HG02981 (cell line): ENCODE measurements at regions not wholly inside any gene's neighbourhood (a gene's known extent, or its start where the extent isn't known, plus 50 kb on each side); places are given as distances from the start of the nearest gene placed in this dataset.
"Not testable (repeated sequence)": the region's sequence is repeated elsewhere in the genome, so short reads cannot be mapped to it uniquely, and the experiment has no call there.

Experiments used
- ATAC-seq: cut with Tn5 transposase; IDR thresholded peaks from one replicate; pipeline ENCODE4 v1.9.1; 2021; ENCODE audit warnings: mild to moderate bottlenecking, moderate library complexity; ENCODE audit not compliant: unreplicated experiment

- not testable (repeated sequence) for ATAC-seq
These were observed 109.8 kb downstream of the RNASET2 start for GRCh38 chr6:166846446-166847142.

- no peak for ATAC-seq
These were observed 113.7 kb downstream of the RNASET2 start for GRCh38 chr6:166842607-166843006.

- no peak for ATAC-seq
These were observed 115.1 kb downstream of the RNASET2 start for GRCh38 chr6:166841216-166841615.

GRCh38 chr6:166839569-166839968 is 116.8 kb downstream of the RNASET2 start:
- no peak for ATAC-seq

GRCh38 chr6:166838987-166839386 is 117.4 kb downstream of the RNASET2 start:
- ATAC-seq, result no peak

GRCh38 chr6:166836785-166837718 is 119.3 kb downstream of the RNASET2 start:
- ATAC-seq, result no peak

- no peak for ATAC-seq
These were observed 122.3 kb downstream of the RNASET2 start for GRCh38 chr6:166834049-166834448.

- peak; percentile 25 for ATAC-seq
These were observed 125.4 kb downstream of the RNASET2 start for GRCh38 chr6:166830891-166831363.

GRCh38 chr6:166830185-166830890 is 126.0 kb downstream of the RNASET2 start:
- ATAC-seq, result peak; percentile 90

GRCh38 chr6:166826264-166826663 is 130.1 kb downstream of the RNASET2 start:
- ATAC-seq, result no peak

GRCh38 chr6:166825553-166826145 is 130.7 kb downstream of the RNASET2 start:
- ATAC-seq, result no peak

- no peak for ATAC-seq
These were observed 131.5 kb downstream of the RNASET2 start for GRCh38 chr6:166824880-166825250.

GRCh38 chr6:166824146-166824879 is 132.0 kb downstream of the RNASET2 start:
- ATAC-seq, result no peak

GRCh38 chr6:166822609-166823008 is 133.7 kb downstream of the RNASET2 start:
- ATAC-seq, result no peak

- no peak for ATAC-seq
These were observed 135.9 kb downstream of the RNASET2 start for GRCh38 chr6:166820483-166820882.

- ATAC-seq, result no peak
These were observed 136.3 kb downstream of the RNASET2 start for GRCh38 chr6:166820070-166820469.

- no peak for ATAC-seq
These were observed 140.7 kb downstream of the RNASET2 start for GRCh38 chr6:166815629-166816028.

GRCh38 chr6:166814390-166814789 is 142.0 kb downstream of the RNASET2 start:
- ATAC-seq, result no peak

GRCh38 chr6:166813461-166813860 is 142.9 kb downstream of the RNASET2 start:
- ATAC-seq, result no peak

GRCh38 chr6:166810864-166811263 is 145.5 kb downstream of the RNASET2 start:
- no peak for ATAC-seq
